Epithelial cell of esophagus (primary cell): ENCODE measurements at regions not wholly inside any gene's neighbourhood (a gene's known extent, or its start where the extent isn't known, plus 50 kb on each side); places are given as distances from the start of the nearest gene placed in this dataset.

ENCODE experiments used
- DNase-seq: peaks from one replicate; pipeline ENCODE4 v3.0.0; 2010; ENCODE audit warnings: low read depth
- H3K4me3 ChIP-seq: 2 replicates; pipeline ENCODE4 v1.5.1; 2011; ENCODE audit warnings: mild to moderate bottlenecking, low read length, control low read depth
- CTCF ChIP-seq: IDR thresholded peaks from 2 replicates; pipeline ENCODE4 v1.5.1; 2011; ENCODE audit warnings: low read depth, mild to moderate bottlenecking, low read length, control low read depth, inconsistent platforms; ENCODE audit not compliant: insufficient read depth; ENCODE audit errors: missing control alignments

GRCh38 chr18:44545359-44545985, 135.2 kb upstream of the SETBP1 start:
- TF ChIP-seq CTCF, result no peak
- DNase-seq, result no peak
- no peak overlapping the region for H3K4me3 ChIP-seq

- TF ChIP-seq CTCF, result no peak
These were observed 133.7 kb upstream of the SETBP1 start for GRCh38 chr18:44546954-44547353.

GRCh38 chr18:44548291-44549221, 132.1 kb upstream of the SETBP1 start:
- H3K4me3 ChIP-seq, result no peak overlapping the region
- TF ChIP-seq CTCF, result no peak
- DNase-seq, result no peak

More at GRCh38 chr18:44546954-44547353, 133.7 kb upstream of the SETBP1 start:
- H3K4me3 ChIP-seq, result no peak overlapping the region
- DNase-seq, result no peak

GRCh38 chr18:44552706-44553105, 128.0 kb upstream of the SETBP1 start:
- no peak for TF ChIP-seq CTCF
- DNase-seq, result no peak
- H3K4me3 ChIP-seq, result no peak overlapping the region

GRCh38 chr18:44556296-44556695, 124.4 kb upstream of the SETBP1 start:
- no peak for TF ChIP-seq CTCF

GRCh38 chr18:44557616-44558151, 123.0 kb upstream of the SETBP1 start:
- TF ChIP-seq CTCF, result no peak
- no peak overlapping the region for H3K4me3 ChIP-seq
- no peak for DNase-seq

More at GRCh38 chr18:44556296-44556695, 124.4 kb upstream of the SETBP1 start:
- DNase-seq, result no peak
- H3K4me3 ChIP-seq, result no peak overlapping the region
